ENCODE measurements at regions not wholly inside any gene's neighbourhood (a gene's known extent, or its start where the extent isn't known, plus 50 kb on each side); places are given as distances from the start of the nearest gene placed in this dataset.

DNA sequence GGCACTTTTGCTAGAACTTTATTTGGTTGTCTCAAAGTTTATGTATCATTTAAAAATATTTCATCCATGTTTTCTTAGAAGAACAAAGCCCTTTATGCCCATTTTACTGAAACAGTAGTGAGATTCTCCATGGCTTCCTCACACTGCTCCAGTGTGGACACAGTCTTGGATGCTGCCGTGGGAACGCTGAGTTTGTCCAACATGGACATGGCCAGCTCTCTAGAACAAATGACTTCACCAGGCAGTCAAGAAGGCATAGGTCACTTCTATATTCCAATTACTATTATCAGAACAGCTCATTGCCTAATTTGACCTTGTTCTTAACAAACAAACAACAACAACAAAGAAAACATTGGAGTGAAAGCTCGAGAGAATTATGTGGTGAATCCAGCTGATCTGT is 414.1 kb upstream of the ID2 start:
- DNase-seq (ENCODE audit: low spot score) = no peak
- TF ChIP-seq, protein P1, sequence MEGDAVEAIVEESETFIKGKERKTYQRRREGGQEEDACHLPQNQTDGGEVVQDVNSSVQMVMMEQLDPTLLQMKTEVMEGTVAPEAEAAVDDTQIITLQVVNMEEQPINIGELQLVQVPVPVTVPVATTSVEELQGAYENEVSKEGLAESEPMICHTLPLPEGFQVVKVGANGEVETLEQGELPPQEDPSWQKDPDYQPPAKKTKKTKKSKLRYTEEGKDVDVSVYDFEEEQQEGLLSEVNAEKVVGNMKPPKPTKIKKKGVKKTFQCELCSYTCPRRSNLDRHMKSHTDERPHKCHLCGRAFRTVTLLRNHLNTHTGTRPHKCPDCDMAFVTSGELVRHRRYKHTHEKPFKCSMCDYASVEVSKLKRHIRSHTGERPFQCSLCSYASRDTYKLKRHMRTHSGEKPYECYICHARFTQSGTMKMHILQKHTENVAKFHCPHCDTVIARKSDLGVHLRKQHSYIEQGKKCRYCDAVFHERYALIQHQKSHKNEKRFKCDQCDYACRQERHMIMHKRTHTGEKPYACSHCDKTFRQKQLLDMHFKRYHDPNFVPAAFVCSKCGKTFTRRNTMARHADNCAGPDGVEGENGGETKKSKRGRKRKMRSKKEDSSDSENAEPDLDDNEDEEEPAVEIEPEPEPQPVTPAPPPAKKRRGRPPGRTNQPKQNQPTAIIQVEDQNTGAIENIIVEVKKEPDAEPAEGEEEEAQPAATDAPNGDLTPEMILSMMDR (IDR thresholded peaks at IDR 0.05) = no peak
- no peaks in the 10 kb centered on the region for H3K27me3 ChIP-seq
- H3K4me3 ChIP-seq = no peak overlapping the region
- no peaks in the 10 kb centered on the region for H3K36me3 ChIP-seq
- H3K27ac ChIP-seq = peak overlapping the region in 1 of 2 donors; percentile 11
- no peaks in the 10 kb centered on the region for H3K9me3 ChIP-seq
- peaks cover 0 to 8% of the 10 kb centered on the region in 2 donors for H3K4me1 ChIP-seq

- H3K36me3 ChIP-seq = no peaks in the 10 kb centered on the region
- no peak overlapping the region for H3K4me3 ChIP-seq
- DNase-seq (ENCODE audit: low spot score) = peak; percentile 83
- H3K9me3 ChIP-seq = no peaks in the 10 kb centered on the region
- H3K4me1 ChIP-seq = peaks cover 0 to 8% of the 10 kb centered on the region in 2 donors
- peak overlapping the region in 1 of 2 donors; percentile 11 for H3K27ac ChIP-seq
- TF ChIP-seq, protein P1 (IDR thresholded peaks at IDR 0.05) = no peak
- H3K27me3 ChIP-seq = no peaks in the 10 kb centered on the region
Measured at GRCh38 chr2:8268172-8268783, 413.6 kb upstream of the ID2 start.

GRCh38 chr2:8270699-8271098 is 411.2 kb upstream of the ID2 start:
- Histone ChIP-seq H3K4me1 (peaks cover 0 to 8% of the 10 kb centered on the region in 2 donors), H3K27ac (no peak overlapping the region), H3K4me3 (no peak overlapping the region), H3K36me3 (no peaks in the 10 kb centered on the region), H3K27me3 (no peaks in the 10 kb centered on the region), H3K9me3 (no peaks in the 10 kb centered on the region)
- TF ChIP-seq, protein P1 (IDR thresholded peaks at IDR 0.05) = no peak
- no peak for DNase-seq (ENCODE audit: low spot score)

GRCh38 chr2:8271461-8271860 is 410.4 kb upstream of the ID2 start:
- TF ChIP-seq, protein P1 (IDR thresholded peaks at IDR 0.05) = no peak
- Histone ChIP-seq H3K36me3 (no peaks in the 10 kb centered on the region), H3K27me3 (no peaks in the 10 kb centered on the region), H3K9me3 (no peaks in the 10 kb centered on the region), H3K27ac (no peak overlapping the region), H3K4me3 (no peak overlapping the region), H3K4me1 (peaks cover 0 to 8% of the 10 kb centered on the region in 2 donors)
- no peak for DNase-seq (ENCODE audit: low spot score)

DNA sequence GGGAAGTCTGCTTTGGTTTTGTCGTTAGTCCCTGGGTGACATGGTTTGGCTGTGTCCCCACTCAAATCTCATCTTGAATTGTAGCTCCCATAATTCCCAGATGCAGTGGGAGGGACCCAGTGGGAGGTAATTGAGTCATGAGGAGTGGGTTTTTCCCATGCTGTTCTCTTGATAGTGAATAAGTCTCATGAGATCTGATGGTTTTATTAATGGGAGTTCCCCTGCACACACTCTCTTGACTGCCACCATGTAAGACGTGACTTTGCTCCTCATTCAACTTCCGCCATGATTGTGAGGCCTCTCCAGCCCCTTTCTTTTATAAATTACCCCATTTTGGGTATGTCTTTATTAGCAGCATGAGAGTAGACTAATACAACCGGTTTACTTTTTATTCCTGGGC is 405.8 kb upstream of the ID2 start:
- H3K9me3 ChIP-seq = no peaks in the 10 kb centered on the region
- no peaks in the 10 kb centered on the region for H3K36me3 ChIP-seq
- no peak overlapping the region for H3K4me3 ChIP-seq
- TF ChIP-seq, protein P1 (IDR thresholded peaks at IDR 0.05) = no peak
- H3K27ac ChIP-seq = no peak overlapping the region
- no peak for DNase-seq (ENCODE audit: low spot score)
- H3K27me3 ChIP-seq = no peaks in the 10 kb centered on the region
- H3K4me1 ChIP-seq = no peaks in the 10 kb centered on the region

All from right atrium auricular region (tissue), 2 donors.